Myocyte (in vitro differentiated cells): ENCODE measurements at regions not wholly inside any gene's neighbourhood (a gene's known extent, or its start where the extent isn't known, plus 50 kb on each side); places are given as distances from the start of the nearest gene placed in this dataset.

Experiments used
- DNase-seq: peaks from one replicate; pipeline ENCODE4 v3.0.0-alpha.2; 2012; ENCODE audit warnings: low read depth

DNA sequence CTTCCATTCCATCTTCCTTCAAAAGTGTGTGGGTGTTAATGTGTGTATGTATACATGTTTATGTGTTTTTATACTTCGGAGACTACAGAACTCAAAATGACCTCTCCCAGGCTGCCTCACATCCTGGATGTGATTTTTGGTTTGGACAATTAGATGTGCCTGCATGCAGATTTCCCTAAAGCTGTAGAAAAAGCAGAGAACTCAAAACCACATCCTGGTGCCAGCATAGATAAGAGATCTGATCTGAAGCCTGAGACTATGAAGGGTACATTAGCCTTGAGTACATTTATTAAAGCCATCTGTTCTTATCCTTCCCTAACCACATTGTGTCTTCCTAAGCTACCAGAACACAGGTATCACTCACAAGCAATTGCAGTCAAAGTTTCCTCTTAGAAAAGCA is 319.4 kb upstream of the RASGRP1 start:
- no peak for DNase-seq

DNA sequence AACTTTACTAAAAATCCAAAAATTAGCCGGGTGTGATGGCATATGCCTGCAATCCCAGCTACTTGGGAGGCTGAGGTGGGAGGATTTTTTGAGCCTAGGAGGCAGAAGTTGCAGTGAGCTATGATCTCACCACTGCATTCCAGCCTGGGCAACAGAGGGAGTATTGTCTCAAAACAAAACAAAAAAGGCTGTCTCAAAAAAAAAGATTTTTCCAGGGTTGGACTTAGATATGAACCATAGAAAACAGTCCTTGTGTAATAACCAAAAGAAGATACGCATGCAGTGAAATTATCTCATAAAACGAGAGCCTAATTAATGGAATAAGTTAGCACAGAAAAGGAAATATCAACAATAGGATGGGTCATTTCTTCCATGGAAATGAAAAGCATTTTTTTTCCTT is 320.4 kb upstream of the RASGRP1 start:
- no peak for DNase-seq

DNA sequence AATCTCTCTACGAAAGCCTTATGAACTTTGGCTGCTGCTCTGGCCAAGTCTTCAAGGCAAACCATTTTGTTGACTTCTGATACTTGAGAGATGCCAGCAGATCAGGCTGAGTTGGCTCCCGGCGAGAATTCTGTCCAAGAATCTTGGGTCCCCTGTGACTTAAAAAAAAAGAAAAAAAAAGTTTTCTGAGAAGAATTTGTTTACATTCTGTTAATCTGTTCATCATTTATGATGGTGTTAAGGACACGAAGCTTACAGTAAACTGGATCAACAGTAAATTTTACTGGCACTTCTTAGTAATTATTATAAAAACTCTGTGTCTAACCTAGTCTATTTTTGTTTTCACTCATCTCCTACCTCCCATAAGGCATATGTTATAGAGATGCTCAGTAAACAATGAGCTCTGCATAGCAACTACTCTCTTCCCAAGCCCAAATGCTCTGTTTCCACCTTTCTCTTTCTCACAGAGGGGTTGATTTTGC is 320.9 kb upstream of the RASGRP1 start:
- no peak for DNase-seq

DNA sequence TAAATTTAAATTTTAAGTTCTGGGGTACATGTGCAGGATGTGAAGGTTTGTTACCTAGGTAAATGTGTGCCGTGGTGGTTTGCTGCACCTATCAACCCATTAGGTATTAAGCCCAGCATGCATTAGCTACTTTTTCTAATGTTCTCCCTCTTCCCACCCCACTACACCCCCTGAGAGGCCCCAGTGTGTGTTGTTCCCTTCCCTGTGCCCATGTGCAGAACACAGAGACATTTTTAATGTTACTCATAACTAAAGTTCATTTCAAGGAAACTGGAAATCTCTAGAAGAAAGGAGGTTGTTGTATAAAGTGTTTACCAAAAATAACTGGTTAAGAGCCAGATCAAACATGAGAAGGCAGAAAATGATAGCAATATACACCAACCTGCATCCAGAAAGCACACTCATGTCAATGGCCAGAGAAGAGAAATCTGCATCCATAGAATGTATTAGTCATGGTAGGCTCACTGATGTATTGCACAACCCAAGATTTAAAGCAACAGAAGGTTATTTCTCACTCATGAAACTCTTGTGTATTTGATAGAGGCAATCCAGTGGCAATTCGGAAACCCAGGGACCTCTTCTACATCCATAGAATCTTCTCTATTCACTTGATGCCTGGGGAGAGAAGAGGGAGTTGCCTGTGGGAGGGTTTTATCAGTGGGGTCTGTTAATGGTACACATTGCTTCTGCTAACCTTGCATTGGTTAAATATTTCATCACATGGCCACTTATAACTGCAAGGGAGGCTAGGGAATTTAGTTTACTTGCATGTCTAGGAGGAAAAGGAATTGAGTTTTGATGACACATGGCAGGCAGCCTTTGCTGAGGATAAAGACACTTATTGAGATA is 321.9 kb upstream of the RASGRP1 start:
- no peak for DNase-seq

DNA sequence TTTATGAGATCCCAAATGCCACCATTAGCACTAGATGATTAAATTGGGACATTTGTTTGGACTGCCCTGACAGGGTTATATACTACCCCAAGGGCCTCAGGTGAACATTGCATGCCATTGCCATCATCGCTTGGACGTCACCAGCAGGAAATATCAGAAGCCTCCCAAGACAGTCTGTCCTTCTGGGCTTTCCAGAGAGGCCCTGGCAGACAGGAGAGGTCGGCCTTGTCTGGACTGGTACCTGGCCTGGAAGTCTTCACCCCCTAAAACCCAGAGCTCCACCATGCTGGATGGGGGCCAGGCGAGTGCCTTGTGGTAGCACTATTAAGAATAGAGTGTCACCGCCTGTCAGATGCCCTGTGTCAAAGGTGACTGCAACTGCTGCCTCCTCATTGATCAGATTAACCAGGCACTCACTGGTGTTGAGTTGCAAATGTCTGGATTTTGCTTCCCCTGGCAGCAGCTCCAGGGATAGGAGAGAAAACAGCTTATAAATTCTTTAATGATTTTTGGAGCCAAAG is 324.1 kb upstream of the RASGRP1 start:
- DNase-seq = no peak

DNA sequence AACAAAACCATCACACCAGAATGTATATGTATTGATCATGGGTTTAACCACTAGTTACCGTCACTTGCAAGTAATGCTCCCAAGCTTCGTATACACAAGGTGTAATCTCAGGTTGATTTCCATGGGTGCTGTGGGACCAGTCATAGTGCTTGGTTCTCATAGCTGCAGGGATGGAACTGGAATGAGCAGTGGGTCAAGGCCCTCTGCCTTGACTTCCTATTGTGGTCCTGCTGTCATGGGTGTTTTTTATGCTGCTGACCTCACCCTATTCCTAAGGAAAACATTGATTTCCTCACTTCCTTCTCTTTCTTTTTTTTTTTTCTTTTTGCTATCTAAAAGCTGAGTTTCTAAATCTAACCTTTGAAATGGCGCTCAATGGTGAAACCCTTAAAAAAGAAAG is 325.6 kb upstream of the RASGRP1 start:
- no peak for DNase-seq

DNA sequence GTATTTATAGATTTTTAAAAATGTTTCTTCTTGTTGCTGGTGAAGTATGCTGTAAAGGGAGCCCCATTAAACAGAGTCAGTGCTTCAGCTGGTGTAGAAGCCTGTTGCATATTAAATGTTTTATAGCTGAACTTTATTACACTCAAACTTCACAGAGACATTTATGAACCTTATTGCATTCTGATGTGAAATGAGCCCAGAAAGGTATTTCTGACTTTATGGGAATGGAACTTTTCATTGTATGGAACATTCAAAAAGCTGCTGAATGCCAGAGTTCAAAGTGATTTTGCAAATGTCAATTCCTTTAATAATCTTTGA is 329.3 kb upstream of the RASGRP1 start:
- DNase-seq = no peak

DNA sequence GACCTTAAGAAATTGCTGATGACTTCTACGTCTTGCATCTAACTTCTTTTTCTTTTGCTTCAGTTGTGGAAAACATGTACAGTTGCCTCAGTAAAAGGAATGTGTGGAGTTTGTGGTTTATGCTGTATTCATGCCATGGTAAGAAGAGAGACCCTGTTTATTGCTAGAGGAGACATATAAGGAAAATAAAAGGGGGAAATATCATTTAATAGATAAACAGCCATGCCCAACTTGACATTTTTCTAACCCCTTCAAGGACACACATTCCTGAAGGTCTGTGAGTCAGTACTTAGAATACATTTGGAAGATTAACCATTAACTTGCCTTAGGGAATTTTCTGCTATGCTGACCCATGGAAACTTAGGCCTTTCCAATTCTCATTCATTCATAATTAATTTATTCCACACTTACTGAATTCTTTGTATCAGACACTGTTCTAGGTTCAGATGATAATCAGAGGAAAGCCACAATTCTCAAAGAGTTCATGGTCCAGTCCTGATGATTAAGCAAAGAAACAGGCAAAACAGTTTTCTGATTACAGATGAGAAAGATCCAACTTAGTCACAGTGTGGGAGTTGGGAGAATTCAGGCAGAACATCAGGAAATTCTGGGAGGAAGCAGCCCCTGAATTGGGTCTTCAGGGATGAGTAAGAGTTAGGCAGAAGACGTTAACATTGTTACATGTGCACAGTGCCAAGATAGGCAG is 329.8 kb upstream of the RASGRP1 start:
- DNase-seq = peak; percentile 68

DNA sequence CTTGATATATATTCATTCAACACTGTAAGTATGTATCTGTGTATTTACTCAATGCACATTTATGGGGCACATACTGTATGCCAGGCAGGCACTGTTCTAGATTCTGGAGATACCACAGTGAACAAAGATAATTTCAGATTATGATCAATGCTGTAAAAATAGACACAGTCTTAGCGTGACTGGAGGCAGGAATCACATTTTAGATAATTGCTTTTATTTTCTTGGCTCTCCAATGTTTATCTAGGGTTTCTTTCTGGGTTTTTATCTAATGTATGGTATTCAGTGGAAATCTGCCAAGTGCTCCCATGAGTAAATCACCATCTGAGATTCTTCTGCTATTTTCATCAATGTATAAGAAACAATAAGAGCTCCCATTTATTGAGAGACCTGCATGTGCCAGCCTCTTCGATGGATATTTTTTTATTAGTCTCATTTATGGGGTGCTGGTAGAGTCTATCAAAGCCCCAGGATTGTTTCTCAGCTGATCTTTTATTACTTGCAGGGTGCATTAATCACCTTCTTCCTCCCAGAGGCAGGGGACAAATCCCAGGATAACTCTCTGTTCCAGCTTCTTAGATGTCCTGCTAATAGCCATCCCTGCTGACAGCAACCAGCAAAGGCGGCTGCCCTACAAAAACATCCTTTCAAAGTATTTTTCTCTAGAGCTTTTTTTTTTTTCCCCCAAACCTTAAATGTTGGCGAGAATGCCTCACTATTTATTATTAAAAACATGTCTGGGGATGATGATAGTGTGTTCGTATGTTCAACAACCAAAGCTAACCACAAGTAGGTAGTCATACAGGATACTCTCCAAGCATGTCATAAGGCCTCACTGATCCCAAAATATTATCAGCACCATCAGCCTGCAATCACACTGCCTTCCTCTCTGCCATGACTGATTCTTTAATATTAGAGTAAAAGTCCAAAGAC is 331.0 kb upstream of the RASGRP1 start:
- DNase-seq = peak; percentile 54

DNA sequence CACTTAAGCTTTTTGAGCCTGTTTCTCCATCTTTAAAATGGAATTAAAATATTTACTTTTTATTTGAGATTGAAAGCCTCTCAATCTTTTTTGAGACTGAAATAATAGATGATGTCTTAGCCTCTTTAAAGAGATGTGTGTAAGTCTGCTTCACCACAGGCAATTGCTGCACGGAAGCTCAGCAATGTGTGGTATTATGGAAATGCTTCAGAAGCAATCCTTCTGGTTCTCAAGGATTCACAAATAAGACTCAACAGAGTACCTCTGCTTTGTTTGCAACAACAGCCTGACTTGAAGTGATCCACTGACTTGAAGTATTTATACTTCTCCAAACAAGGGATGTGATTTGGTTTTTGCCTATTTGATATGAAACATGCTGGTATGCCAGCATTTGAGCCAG is 332.0 kb upstream of the RASGRP1 start:
- DNase-seq = no peak

DNA sequence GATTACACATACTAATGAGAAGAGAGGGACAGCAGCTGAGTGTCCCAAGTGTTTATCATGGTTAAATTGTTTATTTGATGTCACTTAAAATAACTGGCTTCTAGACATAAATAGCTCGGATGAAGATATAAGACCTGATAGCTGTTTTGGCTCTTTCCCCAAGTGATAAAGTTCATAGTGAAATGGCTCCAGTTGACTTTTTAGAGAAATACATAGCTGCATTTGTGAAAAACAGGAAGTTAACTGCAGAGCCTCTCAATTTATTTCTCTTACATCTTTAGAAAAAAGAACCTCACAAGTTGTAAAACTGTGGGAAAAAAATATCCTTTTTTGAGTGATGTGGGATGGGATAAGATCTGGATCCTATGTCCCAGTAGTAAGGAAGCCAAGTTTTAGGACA is 332.9 kb upstream of the RASGRP1 start:
- DNase-seq = no peak

DNA sequence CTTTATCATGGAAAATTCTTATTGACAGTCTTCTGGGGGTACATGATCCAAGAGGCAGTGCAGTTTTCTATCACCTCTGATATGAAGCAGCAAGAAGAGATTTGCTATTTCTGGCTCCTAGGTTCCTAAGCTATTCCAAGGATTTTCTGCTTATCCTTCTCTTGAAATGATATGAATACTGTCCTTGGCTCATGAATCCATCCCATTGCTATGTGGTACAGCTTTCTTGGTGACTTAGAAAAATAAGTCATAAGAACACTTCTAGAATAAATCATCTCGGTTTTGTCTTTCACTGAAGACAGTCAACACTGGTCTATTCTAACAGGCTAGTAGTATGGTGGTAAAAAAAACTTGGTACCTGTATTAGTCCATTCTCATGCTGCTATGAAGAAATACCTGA is 333.6 kb upstream of the RASGRP1 start:
- DNase-seq = no peak

DNA sequence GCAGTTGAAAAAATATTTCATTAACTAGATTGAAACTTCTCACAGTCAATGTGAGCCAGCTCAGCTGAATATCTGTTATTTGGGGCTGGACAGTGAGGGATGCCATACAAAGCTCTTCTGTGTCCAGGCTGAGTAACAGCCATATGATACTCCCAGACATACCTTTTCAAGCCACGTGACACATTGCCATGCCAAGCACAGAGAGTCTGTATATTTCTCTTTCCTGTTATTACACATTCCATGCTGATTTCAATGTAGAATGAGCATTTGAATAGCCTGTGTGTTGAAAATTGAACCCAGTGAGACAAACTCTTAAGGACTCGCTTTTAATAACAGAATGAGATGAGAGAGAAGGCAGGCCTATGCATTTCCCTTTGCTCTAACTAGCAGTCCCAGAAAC is 334.7 kb upstream of the RASGRP1 start:
- no peak for DNase-seq

DNA sequence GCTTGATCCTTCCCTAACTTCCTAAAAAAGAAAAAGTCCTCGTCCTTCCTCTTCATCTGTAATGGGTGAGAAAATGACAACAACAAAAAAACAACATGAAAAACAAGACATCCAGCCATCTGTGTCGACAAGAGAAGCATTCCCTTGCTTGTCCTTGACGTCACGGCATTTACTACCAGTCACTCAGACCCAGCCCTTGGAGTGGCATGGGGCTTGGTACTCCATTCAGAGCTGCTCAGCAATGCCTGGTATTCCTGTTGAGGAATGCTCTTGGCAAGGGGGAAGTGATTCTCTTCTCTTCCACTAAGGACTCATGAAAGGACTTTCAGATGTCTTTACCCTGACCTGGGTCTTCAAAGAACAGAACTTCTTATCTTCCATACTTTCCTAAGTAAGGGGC is 339.7 kb upstream of the RASGRP1 start:
- DNase-seq = no peak

DNA sequence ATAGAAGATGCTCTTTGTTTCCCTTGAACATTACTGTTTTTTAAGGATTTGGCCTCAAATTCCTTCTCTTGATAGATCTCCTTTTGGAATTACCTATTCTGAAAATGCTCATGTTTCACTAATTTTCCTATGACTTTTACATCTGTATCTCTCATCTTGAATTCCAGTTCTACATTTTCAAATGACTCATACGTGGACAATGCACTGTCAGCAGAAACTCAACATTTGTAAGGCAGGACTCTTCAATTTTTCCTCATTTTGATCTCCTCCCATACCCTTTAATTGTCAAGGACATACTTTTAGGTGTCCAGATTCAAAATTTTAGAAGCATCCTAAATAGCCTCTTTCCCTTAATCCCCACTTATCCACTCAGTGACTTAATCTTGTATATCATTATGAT is 341.0 kb upstream of the RASGRP1 start:
- DNase-seq = no peak

DNA sequence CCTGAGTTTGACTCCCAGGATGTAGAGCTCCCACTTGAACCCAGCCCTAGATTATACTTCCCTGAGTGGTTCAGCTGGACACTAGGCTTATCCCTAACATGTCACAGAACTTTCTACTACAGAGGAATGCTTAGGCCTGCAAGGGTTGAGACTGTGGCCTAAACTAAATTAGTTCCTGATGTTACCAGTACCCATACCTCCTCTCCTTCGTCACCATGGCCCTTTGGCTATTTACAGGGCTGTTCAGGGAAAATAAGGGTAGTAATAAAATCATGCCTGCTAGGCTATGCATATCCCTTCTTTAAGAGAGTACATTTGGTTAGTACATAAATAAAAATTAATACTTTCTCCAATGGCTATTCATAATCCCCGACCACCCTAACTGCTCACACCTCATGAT is 356.4 kb upstream of the RASGRP1 start:
- DNase-seq = no peak

DNA sequence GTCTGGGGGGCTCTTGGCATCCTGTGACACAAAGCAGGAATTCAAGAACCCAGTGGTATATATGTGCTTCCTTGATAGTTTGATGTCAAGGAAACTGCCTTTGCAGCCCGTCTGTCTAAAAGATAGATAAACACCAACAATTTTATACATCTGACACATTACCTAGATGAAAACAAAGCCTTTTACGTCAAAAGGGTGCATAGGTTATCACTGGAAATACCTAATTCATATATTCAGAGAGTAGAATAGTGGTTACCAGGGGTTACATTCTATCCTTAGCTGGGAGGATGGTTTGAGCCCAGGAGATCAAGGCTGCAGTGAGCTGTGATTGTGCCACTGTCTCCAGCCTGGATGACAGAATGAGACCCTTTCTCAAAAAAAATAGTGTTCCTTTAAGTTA is 356.9 kb upstream of the RASGRP1 start:
- DNase-seq = no peak

DNA sequence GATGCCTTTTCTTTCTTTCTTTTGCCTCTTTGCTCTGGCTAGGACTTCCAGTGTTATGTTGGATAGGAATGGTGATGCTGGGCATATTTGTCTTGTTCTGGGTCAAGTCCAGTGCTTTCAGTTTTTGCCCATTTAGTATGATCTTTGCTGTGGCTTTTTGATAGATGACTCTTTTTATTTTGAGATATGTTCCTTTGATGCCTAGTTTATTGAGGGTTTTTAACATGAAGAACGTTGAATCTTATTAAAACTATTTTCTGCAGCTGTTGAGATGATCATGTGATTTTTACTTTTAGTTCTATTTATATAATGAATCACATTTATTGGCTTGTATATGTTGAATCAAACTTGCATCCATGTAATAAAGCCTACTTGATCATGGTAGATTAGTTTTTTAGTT is 363.8 kb upstream of the RASGRP1 start:
- DNase-seq = no peak

DNA sequence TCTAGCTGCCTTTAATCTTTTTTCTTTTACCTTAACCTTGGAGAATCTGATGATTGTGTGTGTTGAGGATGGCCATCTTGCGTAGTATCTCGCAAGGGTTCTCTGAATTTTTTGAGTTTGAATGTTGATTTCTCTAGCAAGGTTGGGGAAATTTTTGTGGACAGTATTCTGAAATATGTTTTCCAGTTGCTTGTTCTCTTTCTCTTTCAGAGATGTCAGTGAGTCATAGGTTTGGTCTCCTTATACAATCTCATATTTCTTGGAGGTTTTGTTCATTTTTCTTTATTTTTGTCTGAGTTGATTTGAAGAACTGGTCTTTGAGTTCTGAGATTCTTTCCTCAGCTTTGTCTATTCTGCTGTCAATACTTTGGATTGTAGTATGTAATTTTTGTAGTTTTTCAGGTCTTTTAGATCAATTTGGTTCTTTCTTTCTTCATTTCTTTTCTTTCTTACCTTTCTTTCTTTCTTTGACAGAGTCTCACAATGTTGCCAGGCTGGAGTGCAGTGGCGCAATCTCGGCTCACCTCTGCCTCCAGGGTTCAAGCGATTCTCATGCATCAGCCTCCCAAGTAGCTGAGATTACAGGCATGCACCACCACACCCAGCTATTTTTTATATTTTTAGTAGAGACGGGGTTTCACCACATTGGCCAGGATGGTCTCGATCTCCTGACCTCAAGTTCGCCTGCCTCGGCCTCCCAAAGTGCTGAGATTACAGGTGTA is 366.4 kb upstream of the RASGRP1 start:
- peak; percentile 61 for DNase-seq

DNA sequence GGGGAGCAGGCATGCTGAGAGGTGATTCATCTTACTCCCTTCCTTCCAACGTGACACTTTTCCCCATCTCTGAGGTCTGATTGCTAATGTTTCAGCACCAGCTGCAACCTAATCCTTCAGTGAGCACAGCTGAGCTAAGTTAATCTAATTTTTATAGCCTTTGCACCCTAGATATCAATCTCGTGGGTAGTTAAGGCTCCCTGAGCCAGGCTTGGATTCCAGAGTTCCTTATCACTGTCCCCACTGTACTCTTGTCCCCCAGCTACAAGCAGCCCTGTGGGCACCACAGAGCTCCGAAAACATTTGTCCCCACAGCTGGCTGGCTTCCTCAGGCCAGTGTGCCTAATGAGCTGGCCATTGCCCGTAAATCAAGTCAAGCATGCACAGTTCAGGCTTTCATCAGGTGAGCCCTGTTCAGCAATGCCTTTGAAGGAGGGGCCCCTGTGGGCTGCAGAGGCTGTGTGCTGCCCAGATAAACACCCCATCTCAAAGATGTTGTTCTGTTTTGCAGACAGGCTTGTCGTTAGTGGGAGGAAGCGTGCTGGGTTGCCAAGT is 376.9 kb upstream of the RASGRP1 start:
- DNase-seq = peak; percentile 89

DNA sequence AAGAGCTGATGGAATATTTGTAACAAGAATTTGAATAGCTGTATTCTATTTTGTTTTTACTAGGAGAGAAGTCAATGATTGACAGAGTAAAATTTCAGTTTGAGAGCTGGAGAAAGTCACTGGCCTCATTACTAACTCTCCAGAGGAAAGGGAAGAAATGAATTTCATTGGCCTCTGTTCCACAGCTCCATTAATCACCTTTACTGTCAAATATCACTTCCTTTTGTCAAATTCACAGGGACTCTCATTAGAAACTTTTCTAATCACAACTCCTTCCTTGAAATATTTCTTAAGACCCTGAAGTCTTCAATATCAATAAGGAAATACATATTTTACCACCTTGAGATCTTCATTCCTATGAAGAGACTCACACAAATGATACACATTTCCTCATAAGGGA is 379.9 kb upstream of the RASGRP1 start:
- no peak for DNase-seq
